ENCODE measurements at regions not wholly inside any gene's neighbourhood (a gene's known extent, or its start where the extent isn't known, plus 50 kb on each side); places are given as distances from the start of the nearest gene placed in this dataset.

- no peak overlapping the region for H3K4me3 ChIP-seq
- H3K4me1 ChIP-seq, result no peaks in the 10 kb centered on the region
- no peaks in the 10 kb centered on the region for H3K9me3 ChIP-seq
- no peaks in the 10 kb centered on the region for H3K27me3 ChIP-seq
- no peak overlapping the region for H3K27ac ChIP-seq
- DNase-seq (ENCODE audit: low spot score), result no peak
- H3K36me3 ChIP-seq, result no peaks in the 10 kb centered on the region
- no peak for TF ChIP-seq CTCF (IDR thresholded peaks at IDR 0.05)
Observed at GRCh38 chr3:30542897-30543296, 63.5 kb upstream of the TGFBR2 start.

DNA sequence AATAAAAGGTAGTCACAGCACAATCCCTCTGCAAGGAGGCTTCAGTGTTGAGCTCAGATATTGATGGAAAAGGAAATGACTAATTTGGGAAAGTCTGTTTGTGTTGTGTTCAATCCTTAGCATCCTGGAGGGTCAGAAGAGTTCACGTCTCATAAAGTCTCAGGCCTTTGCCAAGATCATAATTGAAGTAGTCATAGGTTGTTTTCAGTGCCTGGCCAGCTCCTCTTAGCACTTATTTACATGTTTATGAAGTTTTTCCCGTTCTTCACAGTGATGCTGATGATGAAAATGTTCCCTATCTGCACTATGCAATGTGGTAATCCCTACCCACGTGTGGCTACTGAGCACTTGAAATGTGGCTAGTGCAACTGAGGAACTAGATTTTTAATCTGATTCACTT is 61.6 kb upstream of the TGFBR2 start:
- Histone ChIP-seq H3K27ac (peak overlapping the region in 1 of 2 donors; percentile 1), H3K36me3 (no peaks in the 10 kb centered on the region), H3K9me3 (no peaks in the 10 kb centered on the region), H3K4me1 (no peaks in the 10 kb centered on the region), H3K27me3 (no peaks in the 10 kb centered on the region), H3K4me3 (no peak overlapping the region)
- no peak for DNase-seq (ENCODE audit: low spot score)
- TF ChIP-seq CTCF (IDR thresholded peaks at IDR 0.05), result no peak

DNA sequence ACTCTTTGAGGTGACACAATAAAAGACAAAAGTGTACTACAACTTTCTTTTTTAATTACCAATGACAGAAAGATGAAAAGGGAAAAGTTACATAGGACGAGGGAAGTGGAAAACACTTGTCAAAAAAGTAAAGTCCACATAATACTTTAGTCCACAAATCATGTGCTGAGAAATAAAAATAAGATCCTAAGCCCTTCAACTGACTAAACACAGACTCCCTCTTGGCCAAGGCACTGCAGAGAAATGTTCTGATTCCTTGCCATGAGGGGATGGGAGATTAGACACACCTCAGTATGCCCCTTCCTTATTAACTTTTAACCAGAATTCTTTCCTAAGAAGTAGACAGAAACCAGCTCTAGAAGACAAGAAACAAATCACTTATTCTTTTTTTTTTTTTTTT is 59.5 kb upstream of the TGFBR2 start:
- no peak overlapping the region for H3K27ac ChIP-seq
- H3K27me3 ChIP-seq, result no peaks in the 10 kb centered on the region
- H3K4me1 ChIP-seq, result no peaks in the 10 kb centered on the region
- no peak for DNase-seq (ENCODE audit: low spot score)
- no peaks in the 10 kb centered on the region for H3K36me3 ChIP-seq
- TF ChIP-seq CTCF (IDR thresholded peaks at IDR 0.05), result no peak
- no peak overlapping the region for H3K4me3 ChIP-seq
- no peaks in the 10 kb centered on the region for H3K9me3 ChIP-seq

GRCh38 chr3:30547716-30548115 is 58.7 kb upstream of the TGFBR2 start:
- H3K27me3 ChIP-seq, result no peaks in the 10 kb centered on the region
- no peak overlapping the region for H3K27ac ChIP-seq
- no peak overlapping the region for H3K4me3 ChIP-seq
- no peaks in the 10 kb centered on the region for H3K36me3 ChIP-seq
- H3K4me1 ChIP-seq, result no peaks in the 10 kb centered on the region
- no peak for DNase-seq (ENCODE audit: low spot score)
- no peaks in the 10 kb centered on the region for H3K9me3 ChIP-seq
- TF ChIP-seq CTCF (IDR thresholded peaks at IDR 0.05), result no peak

- Histone ChIP-seq H3K27ac (no peak overlapping the region), H3K9me3 (no peaks in the 10 kb centered on the region), H3K36me3 (no peaks in the 10 kb centered on the region), H3K4me1 (no peaks in the 10 kb centered on the region), H3K4me3 (no peak overlapping the region), H3K27me3 (no peaks in the 10 kb centered on the region)
- no peak for TF ChIP-seq CTCF (IDR thresholded peaks at IDR 0.05)
- no peak for DNase-seq (ENCODE audit: low spot score)
Observed at GRCh38 chr3:30548600-30548999, 57.8 kb upstream of the TGFBR2 start.

DNA sequence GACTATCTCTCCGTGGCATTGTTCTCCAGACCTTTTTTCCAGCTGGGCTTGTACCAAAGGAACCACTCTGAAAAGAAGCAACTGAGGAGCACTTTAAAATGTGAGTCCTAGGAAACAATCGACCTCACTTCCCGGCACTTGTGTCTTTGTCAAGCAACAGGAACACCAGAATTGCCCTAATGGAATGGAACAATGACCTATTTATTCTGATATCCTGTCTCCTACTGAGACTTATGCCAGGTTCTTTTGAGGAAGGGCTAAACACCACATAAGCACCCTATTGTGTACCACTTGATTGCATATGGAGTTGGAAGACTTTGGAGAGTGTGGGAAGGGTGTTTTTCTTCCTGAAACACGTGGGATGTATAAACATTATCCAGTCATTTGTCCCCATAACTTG is 56.8 kb upstream of the TGFBR2 start:
- no peak overlapping the region for H3K4me3 ChIP-seq
- H3K36me3 ChIP-seq, result no peaks in the 10 kb centered on the region
- no peak overlapping the region for H3K27ac ChIP-seq
- TF ChIP-seq CTCF (IDR thresholded peaks at IDR 0.05), result no peak
- no peaks in the 10 kb centered on the region for H3K9me3 ChIP-seq
- no peaks in the 10 kb centered on the region for H3K4me1 ChIP-seq
- no peaks in the 10 kb centered on the region for H3K27me3 ChIP-seq
- DNase-seq (ENCODE audit: low spot score), result no peak
